ENCODE measurements at regions not wholly inside any gene's neighbourhood (a gene's known extent, or its start where the extent isn't known, plus 50 kb on each side); places are given as distances from the start of the nearest gene placed in this dataset.

- BruUV-seq (replicated peaks), result no TSS peak
- H2AFZ ChIP-seq (ENCODE audit: control insufficient read depth, low read depth, low read length), result no peak overlapping the region
These were observed 871.3 kb upstream of the CDH8 start for GRCh38 chr16:62907562-62907961.

More at GRCh38 chr16:62907562-62907961, 871.3 kb upstream of the CDH8 start:
- Histone ChIP-seq H4K20me1 (ENCODE audit: control insufficient read depth, insufficient read depth) (no peaks in the 10 kb centered on the region), H3K79me2 (ENCODE audit: control insufficient read depth, insufficient read depth, low read length) (no peaks in the 10 kb centered on the region), H3K4me1 (ENCODE audit: control insufficient read depth, insufficient read depth, low read length) (no peaks in the 10 kb centered on the region), H3K9ac (ENCODE audit: control insufficient read depth, insufficient read depth, low read length) (no peak overlapping the region), H3K27me3 (replicated peaks in 1 of 2; ENCODE audit: control insufficient read depth in 2 of 2, insufficient read depth in 2 of 2, low read length in 1 of 2) (no peaks in the 10 kb centered on the region), H3K27ac (ENCODE audit: control insufficient read depth, insufficient read depth) (no peak overlapping the region), H3K4me2 (ENCODE audit: control insufficient read depth, insufficient read depth) (no peak overlapping the region), H3K4me3 (no peak overlapping the region), H3K36me3 (ENCODE audit: control insufficient read depth in 2 of 2, insufficient read depth in 2 of 2, low read length in 1 of 2) (no peaks in the 10 kb centered on the region), H3K9me3 (replicated peaks; ENCODE audit: control insufficient read depth, insufficient read depth, low read length) (no peaks in the 10 kb centered on the region)
- ATAC-seq (no peak), FAIRE-seq (no peak), DNase-seq (ENCODE audit: low read depth, low spot score) (no peak)
- intact Hi-C loops (cut with micrococcal nuclease; ENCODE audit: unreplicated experiment) (no loop called here), in situ Hi-C loops (cut with MboI) (loop anchor here (10.0 kb wide), 1 partner anchor 63 kb away; no protein-coding TSS in a partner anchor)
- TF ChIP-seq SMC3 (IDR thresholded peaks at IDR 0.05; ENCODE audit: borderline replicate concordance, low read length) (no peak), NRF1 (conservative IDR thresholded peaks at IDR 0.05; ENCODE audit: low read depth, low read length) (no peak), CBFB (IDR thresholded peaks at IDR 0.05; ENCODE audit: low read depth) (no peak), CTCF (IDR thresholded peaks at IDR 0.05 in 2 of 3, conservative IDR thresholded peaks at IDR 0.05 in 1 of 3; ENCODE audit: control insufficient read depth in 2 of 3, extremely low read depth in 1 of 3, insufficient read depth in 1 of 3, low read depth in 3 of 3, low read length in 3 of 3) (no peak), WRNIP1 (IDR thresholded peaks at IDR 0.05; ENCODE audit: borderline replicate concordance, low read depth, low read length) (no peak), TCF12 (IDR thresholded peaks at IDR 0.05; ENCODE audit: low read depth, low read length) (no peak), BACH1 (IDR thresholded peaks at IDR 0.05; ENCODE audit: borderline replicate concordance) (no peak), CEBPZ (IDR thresholded peaks at IDR 0.05; ENCODE audit: low read depth, low read length) (no peak)
- ChIA-PET CTCF (no interaction called here), POLR2A (no interaction called here), RAD21 (ENCODE audit: unreplicated experiment) (no interaction called here), SMC1A (ENCODE audit: uncharacterized antibody, unreplicated experiment) (no interaction called here)
- 90% methylated on average over 1 of the region's 1 CpG for WGBS (ENCODE audit: insufficient coverage, insufficient replicate concordance, low lambda C conversion rate, missing lambda C conversion rate)
